GM12892 (cell line): ENCODE measurements at regions not wholly inside any gene's neighbourhood (a gene's known extent, or its start where the extent isn't known, plus 50 kb on each side); places are given as distances from the start of the nearest gene placed in this dataset.

ENCODE experiments used
- POLR2A ChIP-seq: IDR thresholded peaks from 2 replicates; pipeline ENCODE4 v1.6.1; 2011; ENCODE audit warnings: low read depth, low read length, control low read depth
- POLR2AphosphoS5 ChIP-seq: IDR thresholded peaks from 2 replicates; pipeline ENCODE4 v1.6.1; 2011; ENCODE audit warnings: low read depth, low read length, control low read depth

GRCh38 chr1:193448682-193449461 is 262.5 kb upstream of the B3GALT2 start:
- no peak for TF ChIP-seq POLR2A
- no peak for TF ChIP-seq POLR2AphosphoS5
